ENCODE measurements at regions not wholly inside any gene's neighbourhood (a gene's known extent, or its start where the extent isn't known, plus 50 kb on each side); places are given as distances from the start of the nearest gene placed in this dataset.

GRCh38 chr17:14704121-14704520 lies 403.2 kb downstream of the HS3ST3B1 start:
- no peak for DNase-seq
- Histone ChIP-seq H3K9me3 (ENCODE audit: insufficient read depth, low read depth, low read length) (no peaks in the 10 kb centered on the region), H3K4ac (ENCODE audit: low read depth, low read length) (no peak overlapping the region), H3K4me1 (ENCODE audit: control insufficient read depth in 1 of 2, insufficient read depth in 2 of 2, low read length in 2 of 2) (no peaks in the 10 kb centered on the region), H2AFZ (ENCODE audit: insufficient read depth, low read length, poor library complexity) (no peak overlapping the region), H3K27ac (ENCODE audit: low read depth, low read length) (no peak overlapping the region), H3K14ac (ENCODE audit: low read length) (no peak overlapping the region), H2BK12ac (ENCODE audit: low read length) (no peak overlapping the region), H3K4me3 (ENCODE audit: low read depth, low read length) (no peak overlapping the region), H4K91ac (ENCODE audit: low read depth, low read length) (no peak overlapping the region), H3K27me3 (ENCODE audit: insufficient read depth, low read length) (no peaks in the 10 kb centered on the region), H3K18ac (ENCODE audit: low read length) (no peak overlapping the region), H2BK120ac (ENCODE audit: insufficient read depth, low read length, poor library complexity) (no peak overlapping the region), H4K12ac (ENCODE audit: low read depth, low read length) (no peak overlapping the region), H3K9ac (ENCODE audit: low read length) (no peak overlapping the region), H3K4me2 (ENCODE audit: low read length) (no peak overlapping the region), H2BK5ac (ENCODE audit: low read depth, low read length, poor library complexity) (no peak overlapping the region), H3K23ac (ENCODE audit: low read length) (no peak overlapping the region), H3K79me2 (ENCODE audit: control insufficient read depth, insufficient read depth, low read length, poor library complexity) (no peaks in the 10 kb centered on the region), H3K79me1 (ENCODE audit: low read length) (no peaks in the 10 kb centered on the region), H4K8ac (ENCODE audit: low read depth, low read length) (no peak overlapping the region), H3K36me3 (ENCODE audit: control insufficient read depth in 1 of 2, insufficient read depth in 2 of 2, low read length in 2 of 2) (no peaks in the 10 kb centered on the region), H2AK5ac (ENCODE audit: low read length) (no peak overlapping the region)
- WGBS (ENCODE audit: extremely low coverage, insufficient coverage, insufficient read length): no CpG with 5 or more reads among the region's 6 CpGs

GRCh38 chr17:14701886-14702285 lies 401.0 kb downstream of the HS3ST3B1 start:
- Histone ChIP-seq H3K79me1 (ENCODE audit: low read length) (no peaks in the 10 kb centered on the region), H4K91ac (ENCODE audit: low read depth, low read length) (no peak overlapping the region), H3K23ac (ENCODE audit: low read length) (no peak overlapping the region), H2BK12ac (ENCODE audit: low read length) (no peak overlapping the region), H3K9me3 (ENCODE audit: insufficient read depth, low read depth, low read length) (no peaks in the 10 kb centered on the region), H3K4me2 (ENCODE audit: low read length) (no peak overlapping the region), H2BK120ac (ENCODE audit: insufficient read depth, low read length, poor library complexity) (no peak overlapping the region), H3K4me1 (ENCODE audit: control insufficient read depth in 1 of 2, insufficient read depth in 2 of 2, low read length in 2 of 2) (no peaks in the 10 kb centered on the region), H2AFZ (ENCODE audit: insufficient read depth, low read length, poor library complexity) (no peak overlapping the region), H4K12ac (ENCODE audit: low read depth, low read length) (no peak overlapping the region), H3K79me2 (ENCODE audit: control insufficient read depth, insufficient read depth, low read length, poor library complexity) (no peaks in the 10 kb centered on the region), H2BK5ac (ENCODE audit: low read depth, low read length, poor library complexity) (no peak overlapping the region), H3K9ac (ENCODE audit: low read length) (no peak overlapping the region), H2AK5ac (ENCODE audit: low read length) (no peak overlapping the region), H4K8ac (ENCODE audit: low read depth, low read length) (no peak overlapping the region), H3K27ac (ENCODE audit: low read depth, low read length) (no peak overlapping the region), H3K18ac (ENCODE audit: low read length) (no peak overlapping the region), H3K4me3 (ENCODE audit: low read depth, low read length) (no peak overlapping the region), H3K27me3 (ENCODE audit: insufficient read depth, low read length) (no peaks in the 10 kb centered on the region), H3K36me3 (ENCODE audit: control insufficient read depth in 1 of 2, insufficient read depth in 2 of 2, low read length in 2 of 2) (no peaks in the 10 kb centered on the region), H3K14ac (ENCODE audit: low read length) (no peak overlapping the region), H3K4ac (ENCODE audit: low read depth, low read length) (no peak overlapping the region)
- DNase-seq: peak; percentile 63 to 87
- no CpG with 5 or more reads among the region's 1 CpG for WGBS (ENCODE audit: extremely low coverage, insufficient coverage, insufficient read length)

- H3K79me1 ChIP-seq (ENCODE audit: low read length): no peaks in the 10 kb centered on the region
- H3K36me3 ChIP-seq (ENCODE audit: control insufficient read depth in 1 of 2, insufficient read depth in 2 of 2, low read length in 2 of 2): no peaks in the 10 kb centered on the region
- H3K4me1 ChIP-seq (ENCODE audit: control insufficient read depth in 1 of 2, insufficient read depth in 2 of 2, low read length in 2 of 2): no peaks in the 10 kb centered on the region
- no CpG with 5 or more reads among the region's 1 CpG for WGBS (ENCODE audit: extremely low coverage, insufficient coverage, insufficient read length)
- H3K18ac ChIP-seq (ENCODE audit: low read length): no peak overlapping the region
- H3K4ac ChIP-seq (ENCODE audit: low read depth, low read length): no peak overlapping the region
- H2BK5ac ChIP-seq (ENCODE audit: low read depth, low read length, poor library complexity): no peak overlapping the region
- peak; percentile 19 to 75 for DNase-seq
- H3K4me2 ChIP-seq (ENCODE audit: low read length): no peak overlapping the region
- no peak overlapping the region for H4K91ac ChIP-seq (ENCODE audit: low read depth, low read length)
- no peak overlapping the region for H4K12ac ChIP-seq (ENCODE audit: low read depth, low read length)
- H2AFZ ChIP-seq (ENCODE audit: insufficient read depth, low read length, poor library complexity): no peak overlapping the region
- no peak overlapping the region for H3K9ac ChIP-seq (ENCODE audit: low read length)
- H3K79me2 ChIP-seq (ENCODE audit: control insufficient read depth, insufficient read depth, low read length, poor library complexity): no peaks in the 10 kb centered on the region
- H2BK12ac ChIP-seq (ENCODE audit: low read length): no peak overlapping the region
- no peak overlapping the region for H3K4me3 ChIP-seq (ENCODE audit: low read depth, low read length)
- no peaks in the 10 kb centered on the region for H3K9me3 ChIP-seq (ENCODE audit: insufficient read depth, low read depth, low read length)
- no peak overlapping the region for H3K14ac ChIP-seq (ENCODE audit: low read length)
- no peak overlapping the region for H3K27ac ChIP-seq (ENCODE audit: low read depth, low read length)
- H3K23ac ChIP-seq (ENCODE audit: low read length): no peak overlapping the region
- no peak overlapping the region for H2AK5ac ChIP-seq (ENCODE audit: low read length)
- H3K27me3 ChIP-seq (ENCODE audit: insufficient read depth, low read length): no peaks in the 10 kb centered on the region
- no peak overlapping the region for H4K8ac ChIP-seq (ENCODE audit: low read depth, low read length)
- H2BK120ac ChIP-seq (ENCODE audit: insufficient read depth, low read length, poor library complexity): no peak overlapping the region
Observed at GRCh38 chr17:14699574-14700185, 398.8 kb downstream of the HS3ST3B1 start.

GRCh38 chr17:14693382-14693781 lies 392.5 kb downstream of the HS3ST3B1 start:
- no peak overlapping the region for H4K12ac ChIP-seq (ENCODE audit: low read depth, low read length)
- no peak overlapping the region for H2BK5ac ChIP-seq (ENCODE audit: low read depth, low read length, poor library complexity)
- H4K91ac ChIP-seq (ENCODE audit: low read depth, low read length): no peak overlapping the region
- H3K79me2 ChIP-seq (ENCODE audit: control insufficient read depth, insufficient read depth, low read length, poor library complexity): no peaks in the 10 kb centered on the region
- no peaks in the 10 kb centered on the region for H3K4me1 ChIP-seq (ENCODE audit: control insufficient read depth in 1 of 2, insufficient read depth in 2 of 2, low read length in 2 of 2)
- H3K4me2 ChIP-seq (ENCODE audit: low read length): no peak overlapping the region
- no peak overlapping the region for H2BK120ac ChIP-seq (ENCODE audit: insufficient read depth, low read length, poor library complexity)
- no peak overlapping the region for H3K27ac ChIP-seq (ENCODE audit: low read depth, low read length)
- WGBS (ENCODE audit: extremely low coverage, insufficient coverage, insufficient read length): no CpG with 5 or more reads among the region's 1 CpG
- H3K23ac ChIP-seq (ENCODE audit: low read length): no peak overlapping the region
- H3K9ac ChIP-seq (ENCODE audit: low read length): no peak overlapping the region
- H3K4me3 ChIP-seq (ENCODE audit: low read depth, low read length): no peak overlapping the region
- H2BK12ac ChIP-seq (ENCODE audit: low read length): no peak overlapping the region
- H3K14ac ChIP-seq (ENCODE audit: low read length): no peak overlapping the region
- H2AFZ ChIP-seq (ENCODE audit: insufficient read depth, low read length, poor library complexity): no peak overlapping the region
- H2AK5ac ChIP-seq (ENCODE audit: low read length): no peak overlapping the region
- H3K36me3 ChIP-seq (ENCODE audit: control insufficient read depth in 1 of 2, insufficient read depth in 2 of 2, low read length in 2 of 2): no peaks in the 10 kb centered on the region
- no peaks in the 10 kb centered on the region for H3K27me3 ChIP-seq (ENCODE audit: insufficient read depth, low read length)
- H3K4ac ChIP-seq (ENCODE audit: low read depth, low read length): no peak overlapping the region
- H3K9me3 ChIP-seq (ENCODE audit: insufficient read depth, low read depth, low read length): no peaks in the 10 kb centered on the region
- no peak overlapping the region for H4K8ac ChIP-seq (ENCODE audit: low read depth, low read length)
- DNase-seq: no peak
- H3K18ac ChIP-seq (ENCODE audit: low read length): no peak overlapping the region
- H3K79me1 ChIP-seq (ENCODE audit: low read length): no peaks in the 10 kb centered on the region
